ENCODE measurements at regions not wholly inside any gene's neighbourhood (a gene's known extent, or its start where the extent isn't known, plus 50 kb on each side); places are given as distances from the start of the nearest gene placed in this dataset.

DNA sequence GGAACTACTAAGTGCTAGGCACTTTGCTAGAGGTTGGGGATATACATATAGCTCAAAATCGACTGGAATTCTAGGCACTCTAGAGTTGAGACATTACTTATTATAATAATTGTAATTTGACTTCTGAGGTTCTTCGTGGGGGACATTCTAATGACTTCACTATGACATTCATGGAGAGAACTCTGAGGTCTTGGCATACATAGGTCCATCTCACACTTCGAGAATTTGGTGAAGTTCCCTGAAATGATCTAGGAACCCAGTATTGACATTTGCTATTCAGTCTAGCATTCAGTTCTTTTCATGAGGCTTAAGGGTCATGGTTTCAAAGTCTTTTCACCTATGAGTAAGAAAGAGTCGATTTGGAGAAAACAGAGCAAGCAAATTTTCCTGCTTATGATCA lies 446.6 kb upstream of the JAG1 start:
- no peaks in the 10 kb centered on the region for H3K4me1 ChIP-seq (ENCODE audit: control insufficient read depth in 2 of 2, insufficient read depth in 2 of 2, low read length in 2 of 2)
- H3K9me3 ChIP-seq (ENCODE audit: control insufficient read depth in 2 of 2, low read length in 2 of 2) = no peaks in the 10 kb centered on the region
- H3K27me3 ChIP-seq (ENCODE audit: control insufficient read depth in 2 of 2, insufficient read depth in 2 of 2, low read length in 2 of 2) = no peaks in the 10 kb centered on the region
- H3K4me3 ChIP-seq (ENCODE audit: low read length in 2 of 2) = no peak overlapping the region
- no peak overlapping the region for H3K27ac ChIP-seq (ENCODE audit: low read depth in 2 of 2, low read length in 2 of 2)
- H3K36me3 ChIP-seq (ENCODE audit: control insufficient read depth in 2 of 2, insufficient read depth in 2 of 2, low read length in 2 of 2) = no peaks in the 10 kb centered on the region
- H3K9ac ChIP-seq (ENCODE audit: low read depth in 1 of 2, low read length in 2 of 2) = no peak overlapping the region

DNA sequence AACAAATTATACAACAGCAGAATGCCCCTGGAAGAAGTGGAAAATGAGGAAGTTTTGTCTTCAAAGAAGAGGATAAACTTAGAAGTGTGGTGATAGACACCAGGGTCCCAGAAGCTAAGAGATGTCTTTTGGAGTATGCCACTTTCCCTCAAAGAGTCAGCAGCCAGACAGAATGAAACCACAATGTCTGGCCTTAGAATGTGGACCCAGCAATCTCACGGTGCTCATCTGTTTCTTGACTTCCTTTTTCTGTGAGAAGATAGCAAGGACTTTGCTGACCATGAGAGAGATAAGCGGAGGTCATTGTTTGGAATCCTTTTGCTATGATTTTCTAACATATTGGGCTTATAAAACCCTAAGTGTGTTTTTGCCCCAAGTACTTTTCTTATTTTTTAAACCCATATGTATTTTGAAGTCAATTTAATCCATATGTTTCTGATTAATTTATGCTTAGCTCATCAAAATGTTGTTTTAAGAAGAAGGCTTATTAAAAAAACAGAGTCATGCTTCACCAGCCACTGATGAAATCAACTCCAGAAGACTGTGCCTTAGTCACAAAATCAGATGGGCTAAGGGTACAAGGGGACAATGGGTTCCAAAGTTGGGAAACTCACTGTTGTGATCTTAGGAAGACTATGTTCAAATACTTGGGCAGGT lies 451.2 kb upstream of the JAG1 start:
- Histone ChIP-seq H3K36me3 (ENCODE audit: control insufficient read depth in 2 of 2, insufficient read depth in 2 of 2, low read length in 2 of 2) (no peaks in the 10 kb centered on the region), H3K4me3 (ENCODE audit: low read length in 2 of 2) (no peak overlapping the region), H3K27me3 (ENCODE audit: control insufficient read depth in 2 of 2, insufficient read depth in 2 of 2, low read length in 2 of 2) (no peaks in the 10 kb centered on the region), H3K9ac (ENCODE audit: low read depth in 1 of 2, low read length in 2 of 2) (no peak overlapping the region), H3K9me3 (ENCODE audit: control insufficient read depth in 2 of 2, low read length in 2 of 2) (no peaks in the 10 kb centered on the region), H3K27ac (ENCODE audit: low read depth in 2 of 2, low read length in 2 of 2) (no peak overlapping the region), H3K4me1 (ENCODE audit: control insufficient read depth in 2 of 2, insufficient read depth in 2 of 2, low read length in 2 of 2) (no peaks in the 10 kb centered on the region)

DNA sequence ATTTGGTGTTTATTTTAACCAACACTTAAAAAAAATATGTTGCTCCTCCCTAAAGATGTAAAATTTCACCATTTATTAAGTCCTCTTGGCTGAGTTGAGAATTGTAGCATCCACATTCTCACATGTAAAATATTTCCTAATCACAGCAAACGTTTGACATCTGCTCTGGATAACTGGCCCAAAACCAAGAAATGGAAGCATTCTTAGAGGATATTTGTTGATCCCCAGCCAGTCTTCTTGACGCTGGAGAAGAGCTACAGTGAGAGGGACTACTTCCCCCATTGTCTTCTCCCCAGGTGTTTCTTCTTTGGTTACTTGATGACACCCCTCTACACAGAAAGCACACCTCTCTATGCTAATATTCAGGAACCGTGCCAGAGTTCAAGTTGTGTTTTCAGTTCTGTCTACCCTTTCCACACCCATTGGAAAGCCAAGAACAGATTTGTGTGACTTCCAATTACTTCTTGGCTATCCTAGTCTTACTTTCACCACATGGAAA lies 454.5 kb upstream of the JAG1 start:
- no peak overlapping the region for H3K27ac ChIP-seq (ENCODE audit: low read depth in 2 of 2, low read length in 2 of 2)
- no peaks in the 10 kb centered on the region for H3K36me3 ChIP-seq (ENCODE audit: control insufficient read depth in 2 of 2, insufficient read depth in 2 of 2, low read length in 2 of 2)
- no peaks in the 10 kb centered on the region for H3K9me3 ChIP-seq (ENCODE audit: control insufficient read depth in 2 of 2, low read length in 2 of 2)
- no peaks in the 10 kb centered on the region for H3K27me3 ChIP-seq (ENCODE audit: control insufficient read depth in 2 of 2, insufficient read depth in 2 of 2, low read length in 2 of 2)
- H3K4me3 ChIP-seq (ENCODE audit: low read length in 2 of 2) = no peak overlapping the region
- H3K9ac ChIP-seq (ENCODE audit: low read depth in 1 of 2, low read length in 2 of 2) = no peak overlapping the region
- no peaks in the 10 kb centered on the region for H3K4me1 ChIP-seq (ENCODE audit: control insufficient read depth in 2 of 2, insufficient read depth in 2 of 2, low read length in 2 of 2)

DNA sequence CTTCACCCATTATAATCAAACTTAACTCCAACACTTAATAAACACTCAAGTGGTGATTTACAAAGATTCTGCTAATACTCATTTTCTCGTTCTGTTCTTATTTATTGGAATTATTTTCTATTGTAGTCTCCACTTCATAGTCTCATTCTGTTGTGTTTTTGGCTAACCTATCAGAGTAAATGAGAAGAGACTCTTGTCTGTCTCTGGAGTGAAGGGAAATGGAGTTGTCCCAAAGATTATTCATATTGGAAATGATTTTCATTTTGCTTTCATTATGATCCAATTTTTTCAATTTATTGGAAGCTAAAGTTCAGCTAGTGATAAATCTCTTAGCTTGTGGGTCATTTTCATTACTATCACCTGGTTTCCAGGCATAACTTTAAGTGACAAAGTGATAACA lies 454.9 kb upstream of the JAG1 start:
- Histone ChIP-seq H3K36me3 (ENCODE audit: control insufficient read depth in 2 of 2, insufficient read depth in 2 of 2, low read length in 2 of 2) (no peaks in the 10 kb centered on the region), H3K27me3 (ENCODE audit: control insufficient read depth in 2 of 2, insufficient read depth in 2 of 2, low read length in 2 of 2) (no peaks in the 10 kb centered on the region)

DNA sequence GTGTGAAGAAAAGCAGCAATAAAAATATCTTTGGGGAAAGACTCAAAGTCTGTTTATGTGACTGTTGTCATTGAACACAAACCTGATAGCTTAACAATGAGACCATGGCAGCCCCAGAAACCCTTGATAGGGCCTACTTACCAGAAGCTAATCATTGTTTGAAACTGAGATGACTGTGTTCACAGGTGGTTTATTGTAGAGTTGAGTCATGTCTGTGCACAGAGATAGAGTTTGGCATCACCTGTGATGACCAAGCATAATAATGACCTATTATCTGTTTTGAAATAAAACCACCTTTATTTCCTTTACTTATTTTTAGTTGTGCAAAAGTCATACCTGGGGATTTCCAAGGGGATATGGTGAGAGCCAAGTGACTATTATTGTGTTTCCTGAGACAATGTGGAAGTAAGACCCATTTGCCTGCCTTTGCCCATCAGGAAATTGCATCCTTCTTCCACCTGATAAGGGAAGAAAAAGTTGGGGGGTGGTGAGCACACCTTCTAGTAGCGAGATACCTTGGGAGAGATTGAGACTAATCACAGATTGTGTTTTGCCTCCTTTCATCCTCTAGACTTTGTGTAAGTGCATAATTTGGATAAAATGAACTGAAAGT lies 456.9 kb upstream of the JAG1 start:
- Histone ChIP-seq H3K36me3 (ENCODE audit: control insufficient read depth in 2 of 2, insufficient read depth in 2 of 2, low read length in 2 of 2) (no peaks in the 10 kb centered on the region), H3K4me1 (ENCODE audit: control insufficient read depth in 2 of 2, insufficient read depth in 2 of 2, low read length in 2 of 2) (no peaks in the 10 kb centered on the region), H3K27me3 (ENCODE audit: control insufficient read depth in 2 of 2, insufficient read depth in 2 of 2, low read length in 2 of 2) (no peaks in the 10 kb centered on the region), H3K9me3 (ENCODE audit: control insufficient read depth in 2 of 2, low read length in 2 of 2) (no peaks in the 10 kb centered on the region), H3K27ac (ENCODE audit: low read depth in 2 of 2, low read length in 2 of 2) (no peak overlapping the region), H3K4me3 (ENCODE audit: low read length in 2 of 2) (no peak overlapping the region), H3K9ac (ENCODE audit: low read depth in 1 of 2, low read length in 2 of 2) (no peak overlapping the region)

More for the DNA sequence above, 454.9 kb upstream of the JAG1 start:
- Histone ChIP-seq H3K4me1 (ENCODE audit: control insufficient read depth in 2 of 2, insufficient read depth in 2 of 2, low read length in 2 of 2) (no peaks in the 10 kb centered on the region), H3K4me3 (ENCODE audit: low read length in 2 of 2) (no peak overlapping the region), H3K9me3 (ENCODE audit: control insufficient read depth in 2 of 2, low read length in 2 of 2) (no peaks in the 10 kb centered on the region), H3K9ac (ENCODE audit: low read depth in 1 of 2, low read length in 2 of 2) (no peak overlapping the region), H3K27ac (ENCODE audit: low read depth in 2 of 2, low read length in 2 of 2) (no peak overlapping the region)

DNA sequence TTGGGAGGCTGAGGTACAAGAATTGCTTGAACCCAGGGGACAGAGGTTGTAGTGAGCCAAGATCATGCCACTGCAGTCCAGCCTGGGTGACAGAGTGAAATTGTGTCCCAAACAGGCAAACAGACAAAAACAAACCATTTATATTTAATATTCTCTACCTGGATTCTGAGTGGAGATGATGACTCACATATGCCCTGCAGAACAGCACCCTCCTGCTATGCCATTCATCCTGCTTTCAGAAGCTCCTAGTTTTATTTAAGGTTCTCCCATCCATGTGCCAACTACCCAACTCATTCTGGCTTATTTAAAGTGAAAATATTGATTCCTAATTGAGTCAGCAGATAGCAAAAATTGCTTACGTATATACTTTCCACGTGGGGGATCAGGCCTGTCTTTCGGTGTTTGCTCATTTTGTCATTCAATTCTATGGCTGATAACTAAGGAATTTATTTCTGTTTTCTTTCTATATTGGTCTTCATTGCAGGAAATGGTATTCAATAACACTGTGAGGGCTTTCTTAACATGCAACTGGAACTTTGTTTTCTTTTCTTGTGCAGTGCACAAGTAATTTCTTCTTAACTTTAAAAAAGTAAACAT lies 459.1 kb upstream of the JAG1 start:
- Histone ChIP-seq H3K36me3 (ENCODE audit: control insufficient read depth in 2 of 2, insufficient read depth in 2 of 2, low read length in 2 of 2) (no peaks in the 10 kb centered on the region), H3K27ac (ENCODE audit: low read depth in 2 of 2, low read length in 2 of 2) (no peak overlapping the region), H3K27me3 (ENCODE audit: control insufficient read depth in 2 of 2, insufficient read depth in 2 of 2, low read length in 2 of 2) (no peaks in the 10 kb centered on the region), H3K4me1 (ENCODE audit: control insufficient read depth in 2 of 2, insufficient read depth in 2 of 2, low read length in 2 of 2) (no peaks in the 10 kb centered on the region), H3K9ac (ENCODE audit: low read depth in 1 of 2, low read length in 2 of 2) (no peak overlapping the region), H3K4me3 (ENCODE audit: low read length in 2 of 2) (no peak overlapping the region), H3K9me3 (ENCODE audit: control insufficient read depth in 2 of 2, low read length in 2 of 2) (no peaks in the 10 kb centered on the region)

DNA sequence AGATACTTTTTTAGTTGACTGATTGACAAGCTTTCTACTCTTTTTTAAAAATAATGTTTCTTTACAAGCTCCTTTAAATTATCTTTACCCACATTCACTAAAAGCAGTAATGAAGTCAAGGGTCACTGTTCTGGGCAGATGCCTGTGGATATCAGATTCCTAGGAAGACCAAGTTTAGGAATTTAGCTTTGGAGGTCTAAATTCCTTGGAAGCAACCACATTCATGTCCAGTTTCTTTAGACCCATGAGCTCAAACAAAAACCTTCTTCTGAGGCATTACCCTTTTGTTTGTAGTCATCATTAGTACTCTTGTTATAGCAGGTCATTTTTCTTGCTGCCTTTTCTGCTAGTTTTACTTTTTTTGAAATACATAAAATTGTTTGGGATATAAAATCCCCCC lies 462.9 kb upstream of the JAG1 start:
- Histone ChIP-seq H3K27ac (ENCODE audit: low read depth in 2 of 2, low read length in 2 of 2) (no peak overlapping the region), H3K27me3 (ENCODE audit: control insufficient read depth in 2 of 2, insufficient read depth in 2 of 2, low read length in 2 of 2) (no peaks in the 10 kb centered on the region), H3K4me3 (ENCODE audit: low read length in 2 of 2) (no peak overlapping the region), H3K4me1 (ENCODE audit: control insufficient read depth in 2 of 2, insufficient read depth in 2 of 2, low read length in 2 of 2) (no peaks in the 10 kb centered on the region), H3K9me3 (ENCODE audit: control insufficient read depth in 2 of 2, low read length in 2 of 2) (no peaks in the 10 kb centered on the region), H3K9ac (ENCODE audit: low read depth in 1 of 2, low read length in 2 of 2) (no peak overlapping the region), H3K36me3 (ENCODE audit: control insufficient read depth in 2 of 2, insufficient read depth in 2 of 2, low read length in 2 of 2) (no peaks in the 10 kb centered on the region)

DNA sequence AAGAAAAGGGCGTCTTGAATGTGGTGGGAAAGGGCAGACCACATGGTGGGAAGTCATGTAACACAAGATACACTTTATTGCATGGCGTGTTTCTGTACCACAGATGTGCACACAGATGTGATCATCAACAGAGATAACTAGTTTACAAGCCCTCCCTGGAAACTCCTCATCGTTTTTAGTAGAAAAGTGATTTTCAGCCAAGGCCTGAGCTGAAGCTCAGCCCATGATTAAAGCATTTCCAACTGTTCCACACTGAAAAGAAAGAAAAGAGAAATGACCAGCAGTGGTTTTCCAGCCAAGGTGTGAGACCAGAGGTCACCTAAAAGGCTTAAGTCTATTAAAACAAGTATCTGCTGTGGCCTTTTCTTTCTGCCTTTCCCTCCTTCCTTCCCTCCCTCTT lies 463.9 kb upstream of the JAG1 start:
- Histone ChIP-seq H3K4me1 (ENCODE audit: control insufficient read depth in 2 of 2, insufficient read depth in 2 of 2, low read length in 2 of 2) (no peaks in the 10 kb centered on the region), H3K27me3 (ENCODE audit: control insufficient read depth in 2 of 2, insufficient read depth in 2 of 2, low read length in 2 of 2) (no peaks in the 10 kb centered on the region), H3K9me3 (ENCODE audit: control insufficient read depth in 2 of 2, low read length in 2 of 2) (no peaks in the 10 kb centered on the region), H3K36me3 (ENCODE audit: control insufficient read depth in 2 of 2, insufficient read depth in 2 of 2, low read length in 2 of 2) (no peaks in the 10 kb centered on the region), H3K4me3 (ENCODE audit: low read length in 2 of 2) (no peak overlapping the region), H3K9ac (ENCODE audit: low read depth in 1 of 2, low read length in 2 of 2) (no peak overlapping the region), H3K27ac (ENCODE audit: low read depth in 2 of 2, low read length in 2 of 2) (no peak overlapping the region)

DNA sequence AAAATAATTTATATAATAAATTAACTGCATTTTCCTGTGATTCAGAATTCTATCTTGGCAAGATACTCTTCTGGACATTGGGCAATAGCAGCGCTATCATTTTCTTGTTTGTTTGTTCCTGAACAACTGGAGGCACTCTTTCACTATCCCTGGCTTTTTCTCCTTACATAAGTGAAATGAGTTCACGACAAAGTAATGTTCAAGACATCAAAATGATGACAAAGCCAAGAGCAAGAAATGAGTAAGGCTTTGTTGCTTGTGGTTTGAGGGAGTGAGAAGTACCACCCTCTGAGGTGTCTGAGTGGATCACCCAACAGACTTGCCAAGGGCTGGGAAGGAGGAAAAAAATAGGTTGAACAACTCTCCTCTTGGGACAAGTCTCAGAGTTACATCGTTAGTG lies 466.6 kb upstream of the JAG1 start:
- no peaks in the 10 kb centered on the region for H3K9me3 ChIP-seq (ENCODE audit: control insufficient read depth in 2 of 2, low read length in 2 of 2)
- H3K27ac ChIP-seq (ENCODE audit: low read depth in 2 of 2, low read length in 2 of 2) = no peak overlapping the region
- no peaks in the 10 kb centered on the region for H3K4me1 ChIP-seq (ENCODE audit: control insufficient read depth in 2 of 2, insufficient read depth in 2 of 2, low read length in 2 of 2)
- no peaks in the 10 kb centered on the region for H3K27me3 ChIP-seq (ENCODE audit: control insufficient read depth in 2 of 2, insufficient read depth in 2 of 2, low read length in 2 of 2)
- no peak overlapping the region for H3K9ac ChIP-seq (ENCODE audit: low read depth in 1 of 2, low read length in 2 of 2)
- H3K4me3 ChIP-seq (ENCODE audit: low read length in 2 of 2) = no peak overlapping the region
- H3K36me3 ChIP-seq (ENCODE audit: control insufficient read depth in 2 of 2, insufficient read depth in 2 of 2, low read length in 2 of 2) = no peaks in the 10 kb centered on the region

DNA sequence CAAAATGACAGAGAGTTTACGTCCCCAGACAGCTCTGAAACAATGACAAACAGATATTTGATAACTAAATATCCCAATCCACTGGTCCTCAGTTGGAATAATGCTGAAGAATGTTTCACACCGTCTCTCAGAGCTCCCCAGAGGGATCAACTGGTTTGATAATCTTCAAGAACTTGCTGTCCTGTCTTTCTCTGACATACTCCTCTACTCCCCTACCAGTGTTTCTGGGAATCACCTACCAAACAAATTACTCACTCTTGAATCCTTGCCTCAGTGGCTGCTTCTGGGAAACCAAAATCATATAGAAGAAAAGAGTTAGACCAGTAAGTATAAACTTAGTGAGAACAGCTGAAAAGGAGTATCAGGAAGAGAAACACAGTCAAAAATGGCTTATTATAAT lies 469.7 kb upstream of the JAG1 start:
- H3K36me3 ChIP-seq (ENCODE audit: control insufficient read depth in 2 of 2, insufficient read depth in 2 of 2, low read length in 2 of 2) = no peaks in the 10 kb centered on the region
- no peak overlapping the region for H3K9ac ChIP-seq (ENCODE audit: low read depth in 1 of 2, low read length in 2 of 2)
- H3K27me3 ChIP-seq (ENCODE audit: control insufficient read depth in 2 of 2, insufficient read depth in 2 of 2, low read length in 2 of 2) = no peaks in the 10 kb centered on the region
- H3K27ac ChIP-seq (ENCODE audit: low read depth in 2 of 2, low read length in 2 of 2) = no peak overlapping the region
- H3K4me1 ChIP-seq (ENCODE audit: control insufficient read depth in 2 of 2, insufficient read depth in 2 of 2, low read length in 2 of 2) = no peaks in the 10 kb centered on the region
- no peaks in the 10 kb centered on the region for H3K9me3 ChIP-seq (ENCODE audit: control insufficient read depth in 2 of 2, low read length in 2 of 2)
- no peak overlapping the region for H3K4me3 ChIP-seq (ENCODE audit: low read length in 2 of 2)
